C4-2B (cell line): ENCODE measurements at regions not wholly inside any gene's neighbourhood (a gene's known extent, or its start where the extent isn't known, plus 50 kb on each side); places are given as distances from the start of the nearest gene placed in this dataset.

ENCODE experiments used
- CTCF ChIP-seq: fragments of 450-650 bp; conservative IDR thresholded peaks from 2 replicates; pipeline ENCODE4 v1.5.1; 2017; ENCODE audit warnings: mild to moderate bottlenecking
- ZFX ChIP-seq: fragments of 450-650 bp; IDR thresholded peaks from 2 replicates; pipeline ENCODE4 v1.6.1; 2017

GRCh38 chr13:55815458-55816033 is 1325.2 kb upstream of the PRR20A start:
- TF ChIP-seq CTCF (no peak), ZFX (no peak)
